Transverse colon (tissue), 4 donors: ENCODE measurements at regions not wholly inside any gene's neighbourhood (a gene's known extent, or its start where the extent isn't known, plus 50 kb on each side); places are given as distances from the start of the nearest gene placed in this dataset.

Source experiments
- CTCF ChIP-seq, 5 experiments: fragments of 200-600 bp in 3 of 5; fragments of 450-650 bp in 2 of 5; sonication (generic) in 3 of 5; IDR thresholded peaks; 1 replicate in 2 of 5; 2 replicates in 3 of 5; pipeline ENCODE4 v1.5.1; 2016 to 2017; ENCODE audit warnings: antibody characterized with exemption in 5 of 5, inconsistent platforms in 3 of 5, mild to moderate bottlenecking in 2 of 5, moderate library complexity in 1 of 5
- EP300 ChIP-seq: sonication (generic); formaldehyde crosslinking; IDR thresholded peaks from one replicate; pipeline ENCODE4 v1.6.1; 2017; ENCODE audit warnings: antibody characterized with exemption, low read depth
- POLR2A ChIP-seq: fragments of 450-650 bp; IDR thresholded peaks from one replicate; pipeline ENCODE4 v1.6.1; 2016; ENCODE audit warnings: antibody characterized with exemption, mild to moderate bottlenecking, moderate library complexity
- POLR2AphosphoS5 ChIP-seq, 3 donors: sonication (generic); formaldehyde crosslinking; IDR thresholded peaks; one replicate each; pipeline ENCODE4 v1.6.1; 2016; ENCODE audit warnings: antibody characterized with exemption in 3 of 3

DNA sequence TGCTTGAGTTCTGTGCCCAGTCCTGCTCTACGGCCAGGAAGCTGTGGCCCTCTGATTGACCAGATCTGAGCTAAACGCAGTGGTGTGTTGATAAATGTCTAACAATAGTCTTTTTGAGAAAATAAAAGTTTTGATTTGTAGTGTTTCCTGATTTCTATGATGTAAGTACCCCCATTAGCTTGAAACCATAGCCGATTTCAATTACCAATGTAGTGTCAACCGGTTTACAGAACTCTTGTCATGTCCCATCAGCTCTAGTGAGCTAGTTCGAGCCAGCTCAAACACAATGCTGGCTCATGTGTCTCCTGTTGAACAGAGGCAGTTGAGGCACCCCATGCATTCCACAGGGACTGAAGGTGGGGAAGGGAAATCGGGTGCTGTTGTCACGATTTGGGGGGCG lies 56.7 kb upstream of the ZMYND8 start:
- no peak for TF ChIP-seq CTCF (IDR thresholded peaks at IDR 0.05)
- TF ChIP-seq POLR2A, result no peak
- no peak for TF ChIP-seq EP300
- no peak for TF ChIP-seq POLR2AphosphoS5 (IDR thresholded peaks at IDR 0.05)
